Neural cell (in vitro differentiated cells): ENCODE measurements at regions not wholly inside any gene's neighbourhood (a gene's known extent, or its start where the extent isn't known, plus 50 kb on each side); places are given as distances from the start of the nearest gene placed in this dataset.

ENCODE experiments used
- H2AFZ ChIP-seq: fragments of 200-600, 300-800 bp; sonication (generic), shearing (Covaris generic); 2 replicates; pipeline ENCODE4 v1.6.0; 2014; ENCODE audit warnings: low read depth, mild to moderate bottlenecking, antibody characterized with exemption, low read length, moderate library complexity
- H3F3A ChIP-seq: fragments of 200-600 bp; shearing (Covaris generic); 2 replicates; pipeline ENCODE4 v1.6.1; 2016; ENCODE audit warnings: mild to moderate bottlenecking, moderate library complexity, mixed read lengths, antibody characterized with exemption, low read length; ENCODE audit not compliant: insufficient read depth, poor library complexity, severe bottlenecking
- H3K27ac ChIP-seq: fragments of 200-600, 300-800 bp; sonication (generic), shearing (Covaris generic); 2 replicates; pipeline ENCODE4 v1.5.1; 2014; ENCODE audit warnings: mild to moderate bottlenecking, low read length, moderate library complexity
- H3K27me3 ChIP-seq: fragments of 300-800, 200-600 bp; sonication (generic), shearing (Covaris generic); 2 replicates; pipeline ENCODE4 v1.6.0; 2014; ENCODE audit warnings: mild to moderate bottlenecking, low read depth, low read length, moderate library complexity; ENCODE audit not compliant: insufficient read depth
- H3K36me3 ChIP-seq: fragments of 300-800, 200-600 bp; sonication (generic), shearing (Covaris generic); 2 replicates; pipeline ENCODE4 v1.5.1; 2014; ENCODE audit warnings: mild to moderate bottlenecking, antibody characterized with exemption, low read length, moderate library complexity; ENCODE audit not compliant: insufficient read depth
- H3K4me2 ChIP-seq: fragments of 300-800, 200-600 bp; sonication (generic), shearing (Covaris generic); 2 replicates; pipeline ENCODE4 v1.6.0; 2014; ENCODE audit warnings: mild to moderate bottlenecking, low read length
- H3K4me3 ChIP-seq: fragments of 300-800, 200-600 bp; sonication (generic), shearing (Covaris generic); 2 replicates; pipeline ENCODE4 v1.5.1; 2014; ENCODE audit warnings: mild to moderate bottlenecking, low read length, moderate library complexity
- H3K79me2 ChIP-seq: fragments of 200-600 bp; shearing (Covaris generic); replicated peaks from 2 replicates; pipeline ENCODE4 v1.6.0; 2014; ENCODE audit warnings: mild to moderate bottlenecking, low read length, moderate library complexity; ENCODE audit not compliant: insufficient read depth
- H3K9ac ChIP-seq: fragments of 300-800, 200-600 bp; sonication (generic), shearing (Covaris generic); 2 replicates; pipeline ENCODE4 v1.6.1; 2016; ENCODE audit warnings: mild to moderate bottlenecking, low read length, mixed read lengths
- H3K9me2 ChIP-seq: fragments of 200-600 bp; shearing (Covaris generic); 2 replicates; pipeline ENCODE4 v1.6.1; 2016; ENCODE audit warnings: mild to moderate bottlenecking, low read length, mixed read lengths; ENCODE audit not compliant: insufficient read depth
- H3K9me3 ChIP-seq: fragments of 200-600, 300-800 bp; sonication (generic), shearing (Covaris generic); 2 replicates; pipeline ENCODE4 v1.6.1; 2016; ENCODE audit warnings: mild to moderate bottlenecking, mixed run types, low read length, moderate library complexity, mixed read lengths
- H4K20me1 ChIP-seq: fragments of 200-600 bp; shearing (Covaris generic); 2 replicates; pipeline ENCODE4 v1.6.1; 2016; ENCODE audit warnings: mild to moderate bottlenecking, mixed run types; ENCODE audit not compliant: insufficient read depth
- CTCF ChIP-seq: fragments of 450-650 bp; IDR thresholded peaks from 2 replicates; pipeline ENCODE4 v1.5.1; 2014; ENCODE audit warnings: antibody characterized with exemption, mild to moderate bottlenecking, moderate library complexity; ENCODE audit not compliant: poor library complexity, severe bottlenecking
- EP300 ChIP-seq: fragments of 450-650 bp; conservative IDR thresholded peaks from 2 replicates; pipeline ENCODE4 v1.6.1; 2014; ENCODE audit warnings: antibody characterized with exemption, mild to moderate bottlenecking, moderate library complexity; ENCODE audit not compliant: poor library complexity, severe bottlenecking
- EZH2 ChIP-seq: fragments of 200-600, 300-800 bp; shearing (Covaris generic), sonication (generic); IDR thresholded peaks from 2 replicates; pipeline ENCODE4 v1.6.1; 2014; ENCODE audit warnings: antibody characterized with exemption, low read length, borderline replicate concordance, mild to moderate bottlenecking; ENCODE audit not compliant: insufficient read depth, poor library complexity, severe bottlenecking
- MXI1 ChIP-seq: fragments of 450-650 bp; conservative IDR thresholded peaks from 2 replicates; pipeline ENCODE4 v1.6.1; 2014; ENCODE audit warnings: antibody characterized with exemption, mild to moderate bottlenecking; ENCODE audit not compliant: poor library complexity, severe bottlenecking
- POLR2AphosphoS5 ChIP-seq: IDR thresholded peaks from 2 replicates; pipeline ENCODE4 v1.6.1; 2012
- RAD21 ChIP-seq: fragments of 450-650 bp; conservative IDR thresholded peaks from 2 replicates; pipeline ENCODE4 v1.6.1; 2014; ENCODE audit warnings: antibody characterized with exemption, mild to moderate bottlenecking, moderate library complexity
- REST ChIP-seq: IDR thresholded peaks from 2 replicates; pipeline ENCODE4 v1.6.1; 2012; ENCODE audit warnings: borderline replicate concordance
- SMC3 ChIP-seq: fragments of 450-650 bp; conservative IDR thresholded peaks from 2 replicates; pipeline ENCODE4 v1.6.1; 2014; ENCODE audit warnings: antibody characterized with exemption, mild to moderate bottlenecking, moderate library complexity; ENCODE audit not compliant: poor library complexity
- TAF1 ChIP-seq: IDR thresholded peaks from 2 replicates; pipeline ENCODE4 v1.6.1; 2012; ENCODE audit warnings: low read depth

- no peak overlapping the region for H2AFZ ChIP-seq
- H3K9me3 ChIP-seq: no peaks in the 10 kb centered on the region
- no peaks in the 10 kb centered on the region for H3F3A ChIP-seq
- H3K4me3 ChIP-seq: no peak overlapping the region
- H3K4me2 ChIP-seq: no peak overlapping the region
- TF ChIP-seq TAF1: no peak
- TF ChIP-seq MXI1: no peak
- no peak for TF ChIP-seq POLR2AphosphoS5
- TF ChIP-seq EZH2: no peak
- TF ChIP-seq REST: no peak
- no peak for TF ChIP-seq EP300
- no peak for TF ChIP-seq SMC3
- no peak for TF ChIP-seq CTCF
- no peak for TF ChIP-seq RAD21
- no peak overlapping the region for H3K9ac ChIP-seq
- H3K36me3 ChIP-seq: no peaks in the 10 kb centered on the region
- no peaks in the 10 kb centered on the region for H3K27me3 ChIP-seq
- H3K27ac ChIP-seq: no peak overlapping the region
- no peaks in the 10 kb centered on the region for H3K79me2 ChIP-seq
- no peaks in the 10 kb centered on the region for H4K20me1 ChIP-seq
- no peaks in the 10 kb centered on the region for H3K9me2 ChIP-seq
Observed at GRCh38 chr2:129864719-129865118, 114.7 kb upstream of the RAB6C start.

- TF ChIP-seq POLR2AphosphoS5: no peak
- no peak for TF ChIP-seq EZH2
- TF ChIP-seq CTCF: no peak
- no peak for TF ChIP-seq REST
- no peak for TF ChIP-seq MXI1
- no peak for TF ChIP-seq RAD21
- no peak for TF ChIP-seq EP300
- TF ChIP-seq SMC3: no peak
- TF ChIP-seq TAF1: no peak
- Histone ChIP-seq H3K9me2 (no peaks in the 10 kb centered on the region), H3K9me3 (no peaks in the 10 kb centered on the region), H3K27me3 (no peaks in the 10 kb centered on the region), H3K4me2 (no peak overlapping the region), H3F3A (no peaks in the 10 kb centered on the region), H3K9ac (no peak overlapping the region), H3K4me3 (no peak overlapping the region), H4K20me1 (no peaks in the 10 kb centered on the region), H2AFZ (no peak overlapping the region), H3K79me2 (no peaks in the 10 kb centered on the region), H3K36me3 (no peaks in the 10 kb centered on the region), H3K27ac (no peak overlapping the region)
Observed at GRCh38 chr2:129865976-129866375, 113.5 kb upstream of the RAB6C start.
